HG03108 (cell line): ENCODE measurements at regions not wholly inside any gene's neighbourhood (a gene's known extent, or its start where the extent isn't known, plus 50 kb on each side); places are given as distances from the start of the nearest gene placed in this dataset.

ENCODE experiments used
- ATAC-seq: cut with Tn5 transposase; IDR thresholded peaks from one replicate; pipeline ENCODE4 v1.9.1; 2021; ENCODE audit warnings: moderate library complexity; ENCODE audit not compliant: unreplicated experiment

DNA sequence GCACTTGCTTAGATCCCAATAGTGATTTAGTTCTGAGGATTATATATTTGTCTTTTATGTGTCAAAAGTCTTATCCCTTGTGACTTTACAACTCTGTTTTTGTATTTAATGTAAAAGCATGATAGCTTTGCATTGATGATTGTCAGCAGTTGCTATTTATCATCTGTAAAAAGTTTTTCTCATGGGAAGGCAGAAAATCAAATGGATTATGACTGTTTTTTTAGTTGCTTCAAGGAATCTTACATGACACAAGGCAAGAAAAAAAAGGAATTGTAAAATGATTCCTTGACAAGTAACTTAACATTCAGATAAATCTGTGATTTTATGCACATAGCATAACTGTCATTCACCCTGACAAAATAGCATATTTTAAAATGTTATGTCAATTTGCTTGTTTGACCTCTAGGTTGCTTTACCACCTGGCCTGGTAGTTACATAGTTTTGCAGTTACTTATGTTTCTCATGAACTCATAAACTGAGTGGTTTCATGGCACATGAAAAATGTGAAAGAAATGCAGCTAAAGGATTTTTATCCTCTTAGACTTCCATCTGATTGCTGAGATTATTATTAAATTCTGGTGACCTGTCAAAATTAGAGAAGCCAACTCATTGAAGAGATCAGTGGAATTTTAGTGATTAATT is 622.6 kb downstream of the ADGRL2 start:
- no peak for ATAC-seq

GRCh38 chr1:82421782-82422181 is 621.0 kb downstream of the ADGRL2 start:
- no peak for ATAC-seq

GRCh38 chr1:82420584-82420983 is 619.9 kb downstream of the ADGRL2 start:
- ATAC-seq = no peak

GRCh38 chr1:82411605-82412004 is 610.9 kb downstream of the ADGRL2 start:
- no peak for ATAC-seq

GRCh38 chr1:82405333-82405732 is 604.6 kb downstream of the ADGRL2 start:
- no peak for ATAC-seq

DNA sequence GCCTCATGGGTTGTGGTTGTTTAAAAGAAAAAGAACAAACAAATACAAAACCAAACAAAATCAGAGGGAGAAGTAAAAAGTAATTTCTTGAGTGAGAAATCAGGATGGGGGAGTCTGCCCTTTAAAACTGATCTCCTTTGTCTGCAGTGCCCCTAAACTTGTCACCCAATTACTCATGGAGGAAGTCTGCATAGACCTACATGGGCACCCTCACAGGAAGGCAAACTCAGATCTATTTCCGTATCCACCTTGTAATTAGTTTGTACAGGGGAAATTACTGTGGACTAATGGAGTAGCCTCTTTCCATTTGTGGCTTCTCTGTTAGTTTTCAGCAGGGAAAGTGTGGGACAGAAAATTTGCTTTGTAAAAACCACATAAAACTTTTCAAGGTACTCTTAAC is 600.4 kb downstream of the ADGRL2 start:
- no peak for ATAC-seq

DNA sequence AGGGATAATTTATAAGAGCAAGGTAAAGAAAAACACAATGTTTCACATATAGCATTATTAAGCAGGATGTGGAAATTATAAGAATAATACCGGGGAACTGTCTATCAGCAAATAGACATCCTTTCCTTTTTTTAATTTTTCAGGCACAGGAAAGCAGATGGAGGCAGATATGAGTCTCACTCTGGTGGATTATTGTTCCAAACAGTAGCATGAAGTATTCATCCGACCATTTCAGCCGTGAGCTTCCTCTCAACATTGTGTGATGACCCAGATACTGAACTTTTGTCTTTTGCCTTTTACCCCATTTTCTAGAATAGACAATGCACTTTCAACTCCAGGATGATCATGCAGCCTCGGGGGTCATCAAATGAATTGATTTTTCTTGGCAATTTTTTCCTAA is 599.8 kb downstream of the ADGRL2 start:
- no peak for ATAC-seq

DNA sequence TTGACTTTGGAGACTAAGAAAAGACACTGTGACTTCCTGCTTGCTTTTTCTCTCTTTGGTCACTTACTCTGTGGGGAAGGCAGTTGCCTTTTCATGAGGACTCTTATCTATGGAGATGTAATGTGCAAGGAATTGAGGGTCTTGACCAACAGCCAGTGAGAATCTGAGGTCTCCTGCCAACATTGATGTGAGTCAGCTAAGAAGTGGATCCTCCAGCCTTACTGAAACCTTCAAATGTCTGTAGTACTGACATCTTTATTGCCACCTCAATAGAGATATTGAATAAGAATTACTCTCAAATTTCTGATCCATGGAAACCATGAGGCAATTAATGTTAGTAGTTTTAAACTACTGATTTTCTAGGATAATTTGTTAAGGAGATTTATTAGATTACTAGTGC is 598.4 kb downstream of the ADGRL2 start:
- ATAC-seq = no peak

- ATAC-seq = no peak
Measured at GRCh38 chr1:82398357-82398756, 597.6 kb downstream of the ADGRL2 start.

DNA sequence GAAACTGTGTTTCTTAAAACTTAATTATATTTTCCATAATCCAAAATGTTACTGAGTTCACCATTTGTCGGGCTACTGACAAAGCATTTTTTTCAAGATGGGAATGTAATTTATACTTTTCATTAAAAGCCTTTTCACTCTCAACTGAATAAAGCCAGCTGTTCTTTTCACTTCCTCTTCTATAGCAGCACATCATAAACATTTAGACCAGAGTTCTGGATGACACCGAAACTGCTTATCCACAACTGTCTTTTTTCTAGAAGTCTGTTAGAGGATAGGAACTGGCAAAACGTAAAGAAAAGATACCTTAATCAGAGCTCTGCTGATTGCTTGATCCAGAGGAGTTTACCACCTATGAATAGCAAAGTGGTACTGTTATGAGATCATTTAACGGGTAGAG is 594.7 kb downstream of the ADGRL2 start:
- no peak for ATAC-seq

DNA sequence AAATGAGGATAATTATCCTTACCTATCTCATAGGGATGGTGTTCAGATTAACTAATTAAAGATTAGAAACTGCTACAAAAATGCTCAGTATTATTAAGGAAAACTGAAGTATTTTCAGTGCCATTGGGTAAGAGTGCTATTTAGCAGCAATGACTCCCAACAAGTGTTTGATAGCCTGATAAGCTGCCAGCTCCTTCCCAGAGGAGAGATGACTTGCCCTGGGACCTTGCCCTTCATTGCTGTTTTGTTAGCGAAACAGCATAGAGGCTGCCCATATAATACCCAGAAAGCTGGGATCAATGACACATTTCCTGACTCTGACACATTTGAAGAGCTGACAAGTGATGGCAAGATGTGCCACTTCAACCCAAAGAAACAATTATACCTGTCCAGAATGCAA is 592.2 kb downstream of the ADGRL2 start:
- ATAC-seq = no peak

- ATAC-seq = no peak
Measured at GRCh38 chr1:82392513-82392912, 591.8 kb downstream of the ADGRL2 start.

- no peak for ATAC-seq
Measured at GRCh38 chr1:82391712-82392111, 591.0 kb downstream of the ADGRL2 start.

- ATAC-seq = no peak
Measured at GRCh38 chr1:82390627-82391026, 589.9 kb downstream of the ADGRL2 start.

DNA sequence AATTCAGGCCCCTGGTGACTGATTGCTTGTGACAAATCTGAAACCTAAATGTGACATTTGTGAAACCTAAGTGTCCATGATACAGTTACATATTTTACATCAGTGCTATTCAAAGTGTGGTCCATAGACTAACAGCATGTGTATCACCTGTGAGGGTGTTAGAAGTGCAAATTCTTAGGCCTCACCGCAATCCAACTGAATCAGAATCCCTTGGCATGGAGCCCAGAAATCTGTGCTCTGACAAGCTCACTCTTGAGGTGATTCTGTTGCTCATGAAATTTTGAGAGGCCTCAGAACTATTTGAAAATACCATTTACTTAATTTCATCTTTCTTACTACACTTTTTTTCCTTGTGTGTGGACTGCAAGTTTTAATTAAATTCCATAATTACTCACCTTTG is 587.9 kb downstream of the ADGRL2 start:
- ATAC-seq = no peak

DNA sequence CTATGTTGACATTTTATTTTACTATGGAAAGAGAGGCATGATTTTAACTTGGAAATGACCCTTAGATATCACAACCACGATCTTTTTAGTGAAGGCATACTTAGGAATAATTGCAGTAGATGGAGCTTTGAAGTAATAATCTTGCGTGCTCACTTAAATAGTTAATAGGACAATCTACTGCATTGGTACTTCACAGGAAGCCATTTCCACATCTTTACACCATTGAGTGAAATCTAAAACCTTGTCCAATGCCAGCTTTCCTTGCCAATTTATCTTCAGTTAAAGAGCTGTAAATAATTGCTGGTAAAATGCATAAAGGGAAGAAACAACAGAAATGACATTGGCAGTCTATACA is 586.3 kb downstream of the ADGRL2 start:
- ATAC-seq = no peak

- no peak for ATAC-seq
Measured at GRCh38 chr1:82386365-82387011, 585.8 kb downstream of the ADGRL2 start.

- ATAC-seq = no peak
Measured at GRCh38 chr1:82384776-82385175, 584.0 kb downstream of the ADGRL2 start.

DNA sequence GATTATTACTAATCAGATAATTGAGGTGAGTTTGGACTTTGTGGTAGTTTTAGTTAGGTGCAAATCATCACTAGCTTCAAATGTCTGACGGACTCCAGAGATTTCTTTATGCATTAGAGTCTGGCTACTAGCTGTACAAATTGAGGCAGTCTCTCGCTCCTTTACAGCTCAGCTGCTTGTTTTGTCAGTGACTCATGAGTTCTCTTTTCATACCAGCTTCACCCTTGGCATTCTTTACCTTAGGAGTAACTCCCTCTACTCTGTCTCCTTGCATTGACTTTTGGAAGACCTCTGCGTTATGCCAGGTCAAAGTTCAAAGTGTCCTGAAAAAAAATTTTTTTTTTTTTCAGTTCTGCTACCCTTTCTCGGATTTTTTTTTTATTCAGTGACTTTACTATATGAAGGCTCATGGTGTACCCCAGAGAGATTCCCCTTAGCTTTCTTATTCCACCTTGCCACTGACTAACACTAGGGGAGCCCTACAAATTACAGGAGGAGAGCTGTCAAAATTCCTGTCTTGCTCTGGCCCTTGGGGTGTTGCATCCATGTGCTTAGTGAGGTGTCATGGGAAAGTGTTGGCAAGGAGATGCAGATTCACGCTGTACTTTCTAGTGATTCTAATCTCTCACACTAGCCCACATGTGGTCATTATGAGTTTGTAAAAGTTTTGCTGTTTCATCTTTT is 576.6 kb downstream of the ADGRL2 start:
- no peak for ATAC-seq

GRCh38 chr1:82373710-82374109 is 573.0 kb downstream of the ADGRL2 start:
- no peak for ATAC-seq

DNA sequence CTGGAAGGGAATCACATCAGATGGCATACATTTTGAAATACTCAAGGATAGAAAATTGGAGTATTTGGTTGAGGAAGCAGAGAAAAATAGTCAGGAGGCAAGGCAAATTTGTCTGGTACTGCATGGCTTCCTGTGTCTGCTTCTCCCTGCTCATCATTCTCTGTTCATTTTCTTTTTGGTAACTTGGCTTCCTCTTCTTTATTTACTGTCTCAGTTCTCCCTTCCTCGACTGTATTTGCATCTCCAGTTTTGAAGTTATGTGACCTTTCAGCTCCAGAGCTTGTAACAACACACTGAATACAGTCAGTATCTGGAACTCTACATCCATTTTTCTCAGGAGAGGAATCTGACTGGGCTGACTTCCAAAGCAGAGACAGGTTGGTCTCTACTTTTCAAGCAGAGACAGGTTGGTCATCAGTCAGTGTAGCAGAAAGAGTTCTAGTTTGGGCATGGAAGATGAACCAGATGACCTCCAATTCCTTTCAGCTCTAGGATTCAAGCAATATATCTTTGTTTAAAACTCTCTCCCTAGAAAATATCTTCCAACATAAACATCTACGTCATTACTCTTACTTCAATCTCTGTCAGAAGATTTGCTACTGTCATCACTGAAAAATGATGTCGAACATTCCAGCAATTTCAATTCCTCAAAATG is 571.2 kb downstream of the ADGRL2 start:
- no peak for ATAC-seq

DNA sequence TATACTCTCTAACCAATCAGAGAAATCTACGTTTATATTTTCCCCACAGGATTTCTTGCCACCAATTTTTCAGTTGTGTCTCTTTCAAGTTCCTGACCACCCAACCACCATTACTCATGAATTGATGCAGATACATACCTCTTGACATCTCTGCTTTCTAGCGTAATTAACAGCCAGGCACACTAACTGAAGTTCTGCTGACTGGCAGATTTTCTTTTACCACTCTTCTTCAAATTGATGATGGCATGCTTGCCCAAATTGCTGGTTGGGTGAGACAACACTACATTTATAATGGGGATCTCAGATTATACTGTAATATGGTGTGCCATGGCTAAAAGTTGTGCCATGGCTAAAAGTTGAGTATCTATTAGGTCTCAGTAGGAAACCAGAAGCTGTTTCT is 566.7 kb downstream of the ADGRL2 start:
- ATAC-seq = no peak
